HG03520 (cell line): ENCODE measurements at regions not wholly inside any gene's neighbourhood (a gene's known extent, or its start where the extent isn't known, plus 50 kb on each side); places are given as distances from the start of the nearest gene placed in this dataset.
A peak's percentile ranks its signal among the peaks of the same experiment; 100 is the strongest.
"Not testable (repeated sequence)": the region's sequence is repeated elsewhere in the genome, so short reads cannot be mapped to it uniquely, and the experiment has no call there.

Source experiments
- ATAC-seq: cut with Tn5 transposase; IDR thresholded peaks from one replicate; pipeline ENCODE4 v1.9.1; 2021; ENCODE audit warnings: mild to moderate bottlenecking, moderate library complexity; ENCODE audit not compliant: unreplicated experiment

GRCh38 chr2:133865141-133865540 lies 296.9 kb upstream of the NCKAP5 start:
- ATAC-seq, result no peak

- no peak for ATAC-seq
Observed at GRCh38 chr2:133867166-133867565, 298.9 kb upstream of the NCKAP5 start.

- ATAC-seq, result no peak
Observed at GRCh38 chr2:133871545-133872209, 303.4 kb upstream of the NCKAP5 start.

GRCh38 chr2:133878326-133878725 lies 310.1 kb upstream of the NCKAP5 start:
- no peak for ATAC-seq

- ATAC-seq, result no peak
Observed at GRCh38 chr2:133879703-133880102, 311.4 kb upstream of the NCKAP5 start.

GRCh38 chr2:133882159-133882558 lies 313.9 kb upstream of the NCKAP5 start:
- not testable (repeated sequence) for ATAC-seq

- ATAC-seq, result no peak
Observed at GRCh38 chr2:133884739-133885381, 316.6 kb upstream of the NCKAP5 start.

GRCh38 chr2:133885847-133886246 lies 317.6 kb upstream of the NCKAP5 start:
- no peak for ATAC-seq

- peak; percentile 75 for ATAC-seq
Observed at GRCh38 chr2:133886735-133887675, 318.7 kb upstream of the NCKAP5 start.

- ATAC-seq, result no peak
Observed at GRCh38 chr2:133887676-133888040, 319.4 kb upstream of the NCKAP5 start.

- no peak for ATAC-seq
Observed at GRCh38 chr2:133888107-133888506, 319.8 kb upstream of the NCKAP5 start.

- no peak for ATAC-seq
Observed at GRCh38 chr2:133888621-133889219, 320.5 kb upstream of the NCKAP5 start.

- no peak for ATAC-seq
Observed at GRCh38 chr2:133892352-133892913, 324.2 kb upstream of the NCKAP5 start.

- no peak for ATAC-seq
Observed at GRCh38 chr2:133894429-133894828, 326.2 kb upstream of the NCKAP5 start.

GRCh38 chr2:133897838-133898237 lies 329.6 kb upstream of the NCKAP5 start:
- not testable (repeated sequence) for ATAC-seq

GRCh38 chr2:133900909-133901308 lies 332.6 kb upstream of the NCKAP5 start:
- ATAC-seq, result no peak

GRCh38 chr2:133906396-133906795 lies 338.1 kb upstream of the NCKAP5 start:
- no peak for ATAC-seq

GRCh38 chr2:133906926-133907325 lies 338.7 kb upstream of the NCKAP5 start:
- no peak for ATAC-seq

- no peak for ATAC-seq
Observed at GRCh38 chr2:133908171-133908570, 339.9 kb upstream of the NCKAP5 start.

- no peak for ATAC-seq
Observed at GRCh38 chr2:133918141-133918540, 335.7 kb upstream of the MGAT5 start.

GRCh38 chr2:133919285-133919684 lies 334.6 kb upstream of the MGAT5 start:
- no peak for ATAC-seq
